OCI-M2 (cell line): ENCODE measurements at regions not wholly inside any gene's neighbourhood (a gene's known extent, or its start where the extent isn't known, plus 50 kb on each side); places are given as distances from the start of the nearest gene placed in this dataset.

Experiments used
- DNase-seq: peaks from one replicate; lab custom pipeline; 2025; ENCODE audit not compliant: unreplicated experiment; lab: John Stamatoyannopoulos, UW

DNA sequence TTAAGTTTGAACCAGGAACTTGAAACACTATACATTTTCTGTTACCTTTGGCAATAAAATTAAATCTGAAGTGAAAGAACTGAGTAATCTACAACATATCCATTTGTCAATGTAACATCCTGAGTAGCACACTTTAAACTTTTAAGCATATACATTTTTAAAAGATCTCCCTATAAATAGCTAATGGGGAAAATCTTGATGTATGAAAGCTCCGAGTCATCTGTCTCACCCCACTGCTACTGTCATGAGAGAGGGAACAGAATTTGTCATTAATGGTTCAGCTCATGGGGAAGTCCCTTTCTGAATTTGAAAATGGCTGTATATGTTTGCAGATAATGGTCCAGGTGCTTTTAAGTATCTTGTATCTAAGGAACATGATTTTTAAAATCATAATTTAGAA lies 55.2 kb upstream of the NOX3 start:
- DNase-seq: no peak

DNA sequence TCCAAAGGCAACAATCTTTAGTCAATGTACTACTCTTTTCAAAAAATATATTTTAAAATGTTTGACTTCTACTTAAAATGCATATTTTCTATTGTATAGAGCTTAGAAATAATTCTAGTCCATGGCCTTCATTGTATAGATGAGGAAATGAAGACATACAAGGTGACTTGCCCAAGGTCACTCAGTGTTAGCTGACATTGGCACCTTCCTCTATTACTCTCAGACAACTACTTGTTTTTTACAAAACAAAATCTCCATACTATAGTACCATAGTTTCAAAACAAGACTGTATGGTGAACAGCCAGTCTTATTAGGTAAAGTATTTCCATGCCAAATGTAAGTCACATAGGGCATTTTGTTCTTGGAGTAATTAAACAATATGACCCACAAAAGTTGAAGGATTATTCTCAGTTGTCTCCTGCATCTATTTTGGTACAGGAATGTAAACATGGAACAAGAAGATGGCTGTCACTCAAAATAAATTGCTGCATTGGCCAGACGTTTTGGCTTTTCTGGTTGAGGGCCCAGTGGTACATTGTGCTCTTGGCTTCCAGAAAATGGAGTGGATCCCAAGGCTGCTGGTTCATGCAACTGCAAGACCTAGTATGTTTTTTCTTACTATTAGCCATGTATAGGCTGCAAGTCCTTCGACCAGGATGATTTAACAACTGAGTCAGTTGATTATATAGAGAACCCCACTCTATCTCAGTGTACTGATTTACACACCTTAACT lies 54.3 kb upstream of the NOX3 start:
- DNase-seq: no peak

DNA sequence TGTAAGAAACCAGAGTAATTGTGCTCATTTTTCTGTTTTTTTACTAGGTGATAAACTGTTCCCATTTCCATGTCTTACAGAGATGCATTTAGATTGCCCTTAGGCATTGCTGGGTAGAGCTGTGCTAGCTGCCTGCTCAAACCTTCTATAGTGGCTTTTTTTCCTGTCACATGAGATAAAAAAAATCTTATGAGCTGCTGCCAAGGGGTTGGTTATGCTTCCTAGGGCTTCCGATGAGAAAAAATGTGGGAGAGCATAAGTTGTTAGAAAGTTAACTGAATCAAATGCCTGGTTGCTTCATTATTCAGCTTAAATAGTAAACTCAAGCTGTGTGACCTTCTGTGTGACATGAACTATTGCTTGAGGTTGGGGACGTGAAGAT lies 50.0 kb upstream of the NOX3 start:
- no peak for DNase-seq
